D341Med (cell line): ENCODE measurements at regions not wholly inside any gene's neighbourhood (a gene's known extent, or its start where the extent isn't known, plus 50 kb on each side); places are given as distances from the start of the nearest gene placed in this dataset.

Experiments used
- DNase-seq: peaks from one replicate; pipeline ENCODE4 v3.0.0; 2012; ENCODE audit warnings: low spot score

GRCh38 chr1:25001125-25001915 is 71.2 kb upstream of the RUNX3 start:
- DNase-seq: no peak

GRCh38 chr1:24999906-25000305 is 69.8 kb upstream of the RUNX3 start:
- DNase-seq: no peak

GRCh38 chr1:24999426-24999825 is 69.3 kb upstream of the RUNX3 start:
- DNase-seq: no peak

GRCh38 chr1:24998563-24999245 is 68.6 kb upstream of the RUNX3 start:
- no peak for DNase-seq

- DNase-seq: no peak
These were observed 67.2 kb upstream of the RUNX3 start for GRCh38 chr1:24996983-24997893.

GRCh38 chr1:24996456-24996855 is 66.4 kb upstream of the RUNX3 start:
- no peak for DNase-seq

- DNase-seq: no peak
These were observed 65.6 kb upstream of the RUNX3 start for GRCh38 chr1:24995661-24996060.

- no peak for DNase-seq
These were observed 65.1 kb upstream of the RUNX3 start for GRCh38 chr1:24995140-24995539.

- no peak for DNase-seq
These were observed 64.0 kb upstream of the RUNX3 start for GRCh38 chr1:24993871-24994580.

GRCh38 chr1:24992761-24993211 is 62.7 kb upstream of the RUNX3 start:
- DNase-seq: no peak

- no peak for DNase-seq
These were observed 62.2 kb upstream of the RUNX3 start for GRCh38 chr1:24992124-24992760.

GRCh38 chr1:24991697-24992096 is 61.6 kb upstream of the RUNX3 start:
- DNase-seq: no peak

- no peak for DNase-seq
These were observed 60.9 kb upstream of the RUNX3 start for GRCh38 chr1:24990779-24991641.

- DNase-seq: no peak
These were observed 60.1 kb upstream of the RUNX3 start for GRCh38 chr1:24990136-24990535.

GRCh38 chr1:24989082-24989481 is 59.0 kb upstream of the RUNX3 start:
- DNase-seq: no peak

GRCh38 chr1:24988558-24988912 is 58.5 kb upstream of the RUNX3 start:
- DNase-seq: no peak

- DNase-seq: no peak
These were observed 57.9 kb upstream of the RUNX3 start for GRCh38 chr1:24987875-24988557.

- DNase-seq: no peak
These were observed 57.3 kb upstream of the RUNX3 start for GRCh38 chr1:24987424-24987823.

GRCh38 chr1:24986372-24986965 is 56.4 kb upstream of the RUNX3 start:
- no peak for DNase-seq
